ENCODE measurements at regions not wholly inside any gene's neighbourhood (a gene's known extent, or its start where the extent isn't known, plus 50 kb on each side); places are given as distances from the start of the nearest gene placed in this dataset.

GRCh38 chr22:48751539-48752437 lies 1075.9 kb downstream of the BRD1 start:
- no peak overlapping the region for H3K4me3 Mint-ChIP-seq
- no peak for TF ChIP-seq CTCF (conservative IDR thresholded peaks at IDR 0.05)
- DNase-seq (ENCODE audit: low read depth, low spot score): no peak
- H3K27ac Mint-ChIP-seq (ENCODE audit: unreplicated experiment): no peak overlapping the region
- peaks cover 3% of the 10 kb centered on the region for H3K27me3 Mint-ChIP-seq (ENCODE audit: low read depth)
- H3K36me3 Mint-ChIP-seq (ENCODE audit: low read depth): no peaks in the 10 kb centered on the region
- H3K4me1 Mint-ChIP-seq: peaks cover 5% of the 10 kb centered on the region
- no peaks in the 10 kb centered on the region for H3K9me3 Mint-ChIP-seq

GRCh38 chr22:48750826-48751440 lies 1076.7 kb downstream of the BRD1 start:
- no peak for DNase-seq (ENCODE audit: low read depth, low spot score)
- Mint-ChIP-seq H3K4me1 (peaks cover 5% of the 10 kb centered on the region), H3K36me3 (ENCODE audit: low read depth) (no peaks in the 10 kb centered on the region), H3K27me3 (ENCODE audit: low read depth) (no peaks in the 10 kb centered on the region), H3K9me3 (no peaks in the 10 kb centered on the region), H3K27ac (ENCODE audit: unreplicated experiment) (no peak overlapping the region), H3K4me3 (no peak overlapping the region)
- TF ChIP-seq CTCF (conservative IDR thresholded peaks at IDR 0.05): no peak

- no peak overlapping the region for H3K27ac Mint-ChIP-seq (ENCODE audit: unreplicated experiment)
- no peaks in the 10 kb centered on the region for H3K9me3 Mint-ChIP-seq
- H3K27me3 Mint-ChIP-seq (ENCODE audit: low read depth): no peaks in the 10 kb centered on the region
- peaks cover 5% of the 10 kb centered on the region for H3K4me1 Mint-ChIP-seq
- no peak overlapping the region for H3K4me3 Mint-ChIP-seq
- DNase-seq (ENCODE audit: low read depth, low spot score): no peak
- no peaks in the 10 kb centered on the region for H3K36me3 Mint-ChIP-seq (ENCODE audit: low read depth)
- TF ChIP-seq CTCF (conservative IDR thresholded peaks at IDR 0.05): no peak
Measured at GRCh38 chr22:48750282-48750681, 1077.4 kb downstream of the BRD1 start.

GRCh38 chr22:48749555-48750227 lies 1078.0 kb downstream of the BRD1 start:
- Mint-ChIP-seq H3K4me3 (no peak overlapping the region), H3K36me3 (ENCODE audit: low read depth) (no peaks in the 10 kb centered on the region), H3K4me1 (peaks cover 5% of the 10 kb centered on the region), H3K9me3 (no peaks in the 10 kb centered on the region), H3K27me3 (ENCODE audit: low read depth) (no peaks in the 10 kb centered on the region), H3K27ac (ENCODE audit: unreplicated experiment) (no peak overlapping the region)
- no peak for DNase-seq (ENCODE audit: low read depth, low spot score)
- TF ChIP-seq CTCF (conservative IDR thresholded peaks at IDR 0.05): no peak

- H3K36me3 Mint-ChIP-seq (ENCODE audit: low read depth): no peaks in the 10 kb centered on the region
- DNase-seq (ENCODE audit: low read depth, low spot score): no peak
- no peaks in the 10 kb centered on the region for H3K27me3 Mint-ChIP-seq (ENCODE audit: low read depth)
- H3K9me3 Mint-ChIP-seq: no peaks in the 10 kb centered on the region
- no peak for TF ChIP-seq CTCF (conservative IDR thresholded peaks at IDR 0.05)
- H3K27ac Mint-ChIP-seq (ENCODE audit: unreplicated experiment): no peak overlapping the region
- no peak overlapping the region for H3K4me3 Mint-ChIP-seq
- peaks cover 2% of the 10 kb centered on the region for H3K4me1 Mint-ChIP-seq
Measured at GRCh38 chr22:48748860-48749554, 1078.7 kb downstream of the BRD1 start.

Measured in neural crest cell (in vitro differentiated cells).